GM19438 (cell line): ENCODE measurements at regions not wholly inside any gene's neighbourhood (a gene's known extent, or its start where the extent isn't known, plus 50 kb on each side); places are given as distances from the start of the nearest gene placed in this dataset.
"Not testable (repeated sequence)": the region's sequence is repeated elsewhere in the genome, so short reads cannot be mapped to it uniquely, and the experiment has no call there.

Experiments used
- ATAC-seq: cut with Tn5 transposase; IDR thresholded peaks from one replicate; pipeline ENCODE4 v1.9.1; 2021; ENCODE audit warnings: low read depth; ENCODE audit not compliant: unreplicated experiment

DNA sequence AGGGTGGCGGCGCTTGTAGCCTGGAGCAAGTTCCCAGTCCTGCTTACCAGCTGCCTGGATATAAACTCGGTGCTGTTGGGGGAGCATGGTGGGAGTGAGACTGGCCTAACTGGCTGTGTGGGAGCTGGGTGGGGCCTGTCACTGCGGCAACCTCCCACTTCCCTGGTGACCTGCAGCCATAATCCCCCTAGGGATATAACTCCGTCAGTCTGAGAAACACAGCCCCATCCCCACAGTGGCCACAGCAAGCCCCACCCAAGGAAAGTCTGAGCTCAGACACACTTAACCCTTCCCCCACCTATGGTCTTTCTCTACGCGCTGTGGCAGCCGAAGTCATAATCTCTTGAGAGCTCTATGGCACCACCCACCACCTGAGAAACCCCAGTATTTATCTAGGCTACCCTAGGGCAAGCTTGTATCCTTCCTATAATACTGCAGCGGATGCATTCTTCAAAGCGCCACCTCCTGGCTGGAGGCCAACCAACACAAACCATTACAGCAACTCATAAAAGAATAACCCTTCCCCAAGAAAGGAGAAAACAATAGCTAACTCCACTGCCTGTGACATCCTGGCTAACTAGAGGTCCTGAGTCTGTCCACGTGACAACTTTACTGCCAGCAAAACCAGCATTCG, 57.4 kb downstream of the ZNF648 start:
- ATAC-seq = no peak

DNA sequence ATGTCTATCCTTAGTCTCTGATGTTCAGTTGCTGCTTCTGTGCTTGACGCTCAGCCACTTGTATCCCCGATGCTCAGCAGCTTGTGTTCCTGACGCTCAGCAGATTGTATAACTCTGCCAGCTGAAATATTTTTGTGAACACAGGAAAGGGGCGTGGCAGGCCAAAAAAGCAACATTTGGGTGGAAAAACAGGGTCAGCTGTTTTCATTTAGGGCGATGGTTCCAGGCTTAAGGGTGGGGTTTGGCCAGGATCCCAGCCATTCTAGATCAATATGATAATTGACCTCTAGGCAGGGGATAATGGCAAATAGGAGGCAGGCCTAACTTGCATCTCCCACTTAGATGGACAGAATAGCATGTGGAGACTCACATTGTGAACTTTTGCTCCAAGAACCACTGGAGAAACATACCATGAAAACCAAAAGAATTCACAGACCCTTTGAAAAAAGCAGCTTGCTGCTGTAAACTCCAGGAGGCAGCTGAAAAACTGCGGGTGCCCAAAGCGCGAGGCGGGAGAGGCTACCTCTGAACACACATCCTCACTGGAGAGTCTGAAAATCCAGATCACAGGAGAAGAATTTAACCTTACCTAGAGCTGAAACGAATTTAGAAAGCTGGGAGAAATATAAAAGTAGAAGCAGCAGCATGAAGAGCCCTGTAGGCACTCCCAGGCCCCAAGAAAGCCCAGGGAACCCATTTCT, 58.3 kb downstream of the ZNF648 start:
- ATAC-seq = no peak

DNA sequence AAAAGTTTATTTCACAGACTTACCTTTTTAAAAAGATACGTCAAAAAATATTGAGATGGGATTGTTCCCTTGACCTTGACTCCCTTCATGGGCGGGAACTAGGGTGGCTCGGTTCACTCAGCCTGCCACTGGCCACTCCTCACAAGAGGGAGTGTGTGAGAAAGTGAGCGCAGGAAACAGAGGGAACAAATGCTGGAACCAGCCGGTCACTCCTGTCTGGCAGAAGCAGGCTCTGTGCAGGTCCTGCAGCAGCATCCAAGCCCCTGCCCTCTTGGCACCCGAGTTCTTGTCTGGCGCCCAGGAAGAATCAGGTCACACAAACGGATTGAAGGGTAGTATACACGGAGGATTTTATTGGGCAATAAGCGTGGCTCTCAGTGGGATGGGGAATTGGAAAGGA, 58.9 kb downstream of the ZNF648 start:
- ATAC-seq = no peak

DNA sequence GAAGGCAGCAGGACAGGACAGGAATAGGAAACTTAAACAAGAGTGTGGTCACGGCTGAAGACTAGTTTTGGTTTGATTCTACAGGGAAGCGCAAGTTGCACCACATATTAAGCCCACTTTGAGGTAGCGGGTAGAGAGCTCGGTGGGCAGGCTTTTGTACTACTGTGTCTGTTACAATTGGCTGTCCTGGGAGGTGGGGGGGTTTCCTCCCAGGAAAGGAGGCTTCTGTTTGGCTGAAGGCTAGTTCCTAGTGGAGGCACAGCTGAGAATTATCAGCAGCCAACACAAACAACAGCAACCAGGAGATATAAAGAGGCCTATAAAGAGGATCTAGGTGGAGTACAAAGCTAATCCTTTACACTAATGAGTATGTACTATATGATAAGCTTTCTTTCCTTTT, 62.7 kb downstream of the ZNF648 start:
- ATAC-seq = no peak

DNA sequence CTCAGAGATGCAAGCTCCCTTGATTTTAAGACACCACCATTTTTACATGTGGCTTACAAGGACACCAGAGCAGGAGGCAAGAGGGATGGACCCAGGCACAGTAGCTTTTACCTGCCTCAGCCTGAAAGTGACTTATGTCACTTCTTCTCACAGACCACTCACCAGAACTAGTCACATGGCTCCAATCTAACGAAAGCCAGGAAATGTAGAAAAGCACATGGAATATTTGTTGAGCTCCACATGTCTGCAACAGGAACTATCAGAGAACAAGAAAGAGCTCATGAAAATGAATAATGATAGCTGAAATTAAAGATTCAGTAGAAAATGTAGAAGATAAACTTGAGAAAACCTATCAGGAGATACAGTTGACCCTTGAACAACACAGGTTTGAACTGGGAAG, 69.4 kb downstream of the ZNF648 start:
- ATAC-seq = no peak

DNA sequence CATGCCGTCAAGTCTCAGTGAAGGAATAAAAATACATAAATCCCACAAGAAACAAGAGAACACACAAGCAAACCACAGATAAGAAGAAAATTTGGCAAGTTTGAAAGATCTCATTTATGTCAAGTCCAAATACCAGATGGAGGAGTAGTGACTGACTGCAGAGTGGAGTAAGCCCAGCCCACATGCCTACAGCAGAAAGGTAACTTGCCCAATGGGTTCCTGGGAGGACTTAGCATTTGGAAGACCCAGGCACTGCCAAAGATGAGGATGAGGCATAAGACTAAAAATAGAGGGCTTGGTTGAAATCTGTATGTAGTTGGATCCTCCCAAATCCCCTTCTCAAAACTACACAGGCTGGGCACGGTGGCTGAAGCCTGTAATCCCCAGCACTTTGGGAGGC, 70.8 kb downstream of the ZNF648 start:
- no peak for ATAC-seq

DNA sequence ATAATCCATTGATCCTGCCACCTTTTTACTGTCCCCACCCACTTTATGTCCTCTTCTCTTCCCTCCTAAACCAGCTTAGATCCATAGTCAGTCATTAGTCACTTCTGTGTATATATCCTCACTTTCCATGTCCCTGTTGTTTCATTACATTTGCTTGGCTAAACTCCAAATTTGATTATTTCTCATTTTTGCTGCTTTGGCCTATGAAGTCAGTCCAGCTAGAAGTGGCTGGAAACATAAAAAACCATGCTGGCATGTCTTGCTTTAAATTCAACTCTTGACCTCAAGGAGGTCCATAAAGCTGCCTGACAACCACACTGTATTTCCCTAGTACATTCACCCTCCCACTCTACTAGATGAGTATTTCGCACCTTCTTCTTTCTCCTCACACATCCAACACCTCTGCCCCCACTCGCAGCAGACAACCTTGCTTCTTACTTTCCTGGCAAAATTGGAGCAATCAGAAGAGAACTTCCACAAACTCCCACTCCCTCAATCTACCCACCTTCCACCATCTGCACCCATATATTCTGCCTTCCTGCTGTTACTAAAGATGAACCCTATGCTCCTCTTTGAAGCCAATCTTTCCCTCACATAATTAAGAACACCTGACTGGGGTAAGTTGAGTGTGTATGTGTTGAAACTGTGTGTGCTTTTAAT, 72.1 kb downstream of the ZNF648 start:
- no peak for ATAC-seq

DNA sequence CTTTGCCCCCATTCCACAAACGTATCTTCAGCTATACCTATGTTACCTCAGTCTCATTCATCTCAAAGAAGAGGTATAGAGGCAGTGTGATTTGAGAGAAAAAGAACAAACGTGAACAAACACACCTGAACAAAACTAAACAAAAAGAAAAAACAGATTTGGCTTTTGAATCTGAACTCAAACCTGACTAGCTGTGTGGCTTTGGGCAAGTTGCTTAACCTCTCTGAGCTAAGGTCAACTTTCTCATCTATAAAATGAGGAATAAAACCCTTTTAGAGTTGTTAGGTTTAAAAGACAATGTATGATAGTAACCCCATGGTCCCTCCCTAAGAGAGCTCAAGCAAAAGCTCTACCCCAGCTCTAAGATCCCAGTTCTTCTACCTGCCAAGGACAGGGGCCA, 73.5 kb downstream of the ZNF648 start:
- no peak for ATAC-seq

DNA sequence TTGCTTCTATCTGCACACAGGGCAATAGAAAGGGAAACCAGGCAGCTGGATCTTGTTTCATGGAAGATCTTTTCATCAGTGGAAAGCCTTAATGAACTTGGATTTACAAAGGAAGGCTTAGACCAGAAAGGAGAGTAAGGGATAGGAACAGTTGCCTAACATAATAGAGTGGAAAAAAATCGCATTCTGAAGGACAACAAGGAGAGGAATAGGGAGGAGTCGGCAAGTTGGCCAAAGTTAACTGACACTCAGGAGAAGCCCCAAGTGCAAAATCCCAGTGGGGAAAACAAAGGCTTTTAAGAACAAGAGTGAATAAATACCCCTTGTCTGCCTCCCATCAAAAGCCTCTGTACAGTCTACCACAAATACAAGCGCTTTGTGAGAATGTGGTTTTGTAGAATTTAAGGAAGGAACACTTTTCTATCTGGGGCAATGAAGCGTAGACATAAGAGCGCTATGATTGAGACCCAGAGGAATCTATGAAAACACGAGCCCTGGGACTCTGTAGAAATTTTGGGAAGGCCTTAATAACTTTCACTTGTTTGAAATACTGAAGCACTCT, 74.1 kb downstream of the ZNF648 start:
- no peak for ATAC-seq

DNA sequence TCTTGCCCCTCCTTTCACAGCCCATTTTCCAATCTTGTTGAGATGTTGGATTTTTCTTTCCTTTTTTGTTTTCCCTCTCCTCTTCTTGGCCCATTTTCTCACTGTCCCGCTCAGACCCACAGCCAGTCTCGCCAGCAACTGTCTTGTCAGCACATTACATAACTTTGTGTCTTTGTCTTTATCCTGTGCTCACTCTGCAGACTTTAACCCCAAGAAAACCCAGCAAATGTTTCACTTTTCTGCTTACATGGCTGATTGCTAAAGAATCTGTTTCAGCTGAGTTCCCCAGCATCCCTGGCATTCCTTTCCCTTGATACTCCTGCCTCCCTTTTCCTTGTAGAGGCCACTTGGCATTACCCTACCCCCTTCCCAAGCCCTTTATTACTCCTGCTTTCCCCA, 74.6 kb downstream of the ZNF648 start:
- ATAC-seq = no peak

DNA sequence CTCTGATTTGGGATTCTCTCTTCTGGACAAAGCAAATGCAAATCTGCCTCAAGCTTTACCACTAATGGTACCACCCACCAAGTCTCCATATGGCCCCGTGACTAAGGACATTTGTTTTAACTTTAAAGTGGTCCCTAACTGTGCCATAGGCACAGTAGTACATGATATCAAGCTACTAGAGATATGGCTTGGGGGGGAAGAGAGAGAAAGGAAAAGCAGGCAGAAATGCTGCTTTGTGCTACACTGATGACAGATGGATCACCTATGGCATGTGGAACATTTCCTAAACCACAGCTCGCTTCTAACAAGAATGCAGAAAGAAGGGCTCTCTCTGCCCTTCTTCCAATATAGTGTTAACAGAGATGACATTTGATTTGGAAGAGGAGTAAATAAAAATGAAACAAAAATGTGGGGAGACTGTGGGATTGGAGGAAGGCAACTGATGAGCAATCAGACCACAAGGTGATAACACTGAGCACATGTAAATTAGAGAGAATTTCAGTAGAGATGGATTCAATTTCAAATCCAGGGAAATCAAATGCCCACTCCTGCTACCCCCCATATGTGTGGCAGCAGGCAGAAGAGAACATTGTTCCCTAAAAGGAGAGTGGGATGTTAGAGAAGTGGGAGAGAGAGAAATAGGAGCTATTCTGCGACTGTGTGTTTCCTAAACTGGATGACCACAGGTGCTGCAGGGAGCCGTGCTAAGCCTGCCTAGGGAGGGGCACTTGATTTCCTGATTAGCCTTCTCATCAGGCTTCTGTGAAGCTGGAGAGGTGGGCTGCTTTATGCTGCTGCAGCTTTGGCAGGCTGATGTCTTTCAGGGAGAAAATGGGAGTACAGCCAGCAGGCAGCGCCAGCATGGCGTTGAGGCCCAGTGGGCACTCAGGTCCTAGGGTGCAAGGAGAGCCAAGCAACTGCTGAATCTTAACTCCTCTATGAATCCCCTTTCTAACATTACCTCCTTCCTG, 75.3 kb downstream of the ZNF648 start:
- ATAC-seq = no peak

DNA sequence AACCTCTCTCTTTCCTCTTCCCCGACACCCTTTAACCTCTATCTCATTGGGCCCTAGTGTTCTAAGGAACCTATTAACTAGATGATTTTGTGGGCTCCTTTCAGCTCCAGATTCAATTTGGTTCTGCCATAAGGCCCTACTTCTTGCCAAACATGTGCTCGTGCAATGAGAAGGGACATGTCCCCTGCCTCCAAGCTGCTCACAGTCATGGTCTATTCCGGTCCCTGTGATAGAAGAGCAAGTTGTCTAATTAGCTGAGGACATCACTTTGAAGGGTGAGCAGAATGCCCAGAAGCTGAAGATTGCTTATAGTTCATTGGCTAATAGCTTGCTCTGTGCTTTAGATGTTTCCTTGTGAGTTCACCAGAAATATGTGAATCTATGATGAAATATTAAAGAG, 76.2 kb downstream of the ZNF648 start:
- ATAC-seq = no peak

DNA sequence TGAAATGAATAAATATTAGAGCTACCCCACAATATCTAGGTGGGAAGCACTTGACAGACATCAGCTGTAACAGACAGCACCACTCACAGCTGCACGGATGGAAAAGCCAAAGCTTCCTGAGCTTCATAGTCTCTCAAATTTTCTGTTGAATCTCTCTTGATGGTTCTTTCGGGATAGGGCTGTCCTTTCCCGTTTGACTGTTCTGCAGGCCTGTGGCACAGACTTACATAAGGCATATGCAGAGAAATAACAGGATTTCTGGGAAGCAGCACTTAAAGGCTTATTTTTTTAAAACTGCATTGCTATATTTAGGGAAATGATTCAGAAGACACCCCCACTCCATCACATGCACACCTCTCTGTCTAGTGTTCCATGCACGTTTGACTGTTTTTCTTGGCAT, 77.5 kb downstream of the ZNF648 start:
- ATAC-seq = no peak

DNA sequence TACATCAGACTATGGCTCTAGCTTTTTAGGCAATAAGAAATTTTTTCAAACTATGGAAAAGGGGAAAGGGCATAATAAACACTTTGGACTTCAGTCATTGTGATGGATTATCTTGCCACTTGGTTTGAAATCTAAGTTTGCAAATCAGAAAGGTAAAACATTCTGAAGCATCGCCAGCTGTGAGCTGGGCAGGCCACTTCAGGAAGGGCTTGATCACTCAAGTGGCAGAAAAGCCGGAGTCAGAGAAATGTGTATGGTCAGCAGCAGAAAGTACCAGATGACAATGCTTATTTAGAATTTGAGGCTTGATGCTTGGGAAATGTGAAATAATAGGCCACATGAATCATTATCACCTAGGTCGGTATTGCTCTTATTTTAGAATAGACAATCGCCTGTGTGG, 79.7 kb downstream of the ZNF648 start:
- ATAC-seq = no peak

DNA sequence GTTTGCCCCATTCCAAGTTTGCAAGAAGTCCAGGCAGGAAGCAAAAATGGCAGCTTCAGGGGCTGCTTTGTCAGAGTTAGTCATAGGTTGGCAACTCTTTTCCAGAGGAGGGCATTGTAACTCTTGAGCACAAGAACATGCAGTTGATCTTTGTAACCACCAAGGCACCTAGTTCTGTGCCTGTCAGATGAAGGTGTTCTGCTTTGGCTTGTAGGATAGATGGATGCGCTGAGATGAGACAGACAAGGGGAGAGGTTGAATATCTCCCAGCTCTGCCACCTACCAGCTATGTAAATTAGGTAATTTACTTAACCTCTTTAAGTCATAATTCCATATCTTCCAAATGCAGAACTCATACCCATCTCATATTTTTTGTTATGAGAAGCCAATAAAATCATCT, 89.3 kb downstream of the ZNF648 start:
- no peak for ATAC-seq

DNA sequence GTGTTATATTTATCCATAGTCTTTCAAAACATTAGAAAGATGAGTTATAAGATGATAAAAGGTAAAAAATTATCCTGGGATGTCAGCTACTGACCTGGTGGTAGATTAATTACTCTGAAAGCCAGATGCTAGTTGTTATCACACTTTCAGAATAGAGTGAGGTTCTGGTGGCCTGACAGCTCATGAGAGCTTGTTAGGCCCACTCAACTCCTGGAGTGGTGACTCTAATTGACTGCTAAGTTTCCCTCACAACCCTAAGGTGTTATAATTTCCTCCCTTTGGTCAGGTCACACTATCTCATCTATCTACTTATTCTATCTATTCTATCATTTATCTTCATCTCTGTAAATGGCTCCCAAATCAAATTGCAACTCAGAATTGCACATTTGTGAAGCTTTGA, 90.1 kb downstream of the ZNF648 start:
- ATAC-seq = no peak

DNA sequence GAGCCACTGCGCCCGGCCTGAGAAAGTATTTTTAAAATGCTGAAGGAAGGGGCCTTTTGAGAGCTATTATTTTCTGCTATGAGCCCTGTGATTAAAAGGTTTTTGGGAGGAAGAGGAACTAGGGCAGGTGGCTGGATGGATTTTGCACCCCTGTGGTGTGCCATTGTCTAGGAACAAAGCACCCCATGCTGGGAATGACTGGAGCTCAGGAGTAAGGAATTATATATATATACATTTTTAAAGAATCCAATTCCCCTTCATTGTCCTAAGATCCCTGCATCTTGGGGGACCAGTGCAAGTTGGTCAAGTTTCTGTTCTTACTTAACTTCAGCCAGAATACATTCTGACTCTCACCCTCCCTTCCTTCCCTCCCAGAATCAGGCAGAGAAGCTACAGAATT, 91.6 kb downstream of the ZNF648 start:
- no peak for ATAC-seq

DNA sequence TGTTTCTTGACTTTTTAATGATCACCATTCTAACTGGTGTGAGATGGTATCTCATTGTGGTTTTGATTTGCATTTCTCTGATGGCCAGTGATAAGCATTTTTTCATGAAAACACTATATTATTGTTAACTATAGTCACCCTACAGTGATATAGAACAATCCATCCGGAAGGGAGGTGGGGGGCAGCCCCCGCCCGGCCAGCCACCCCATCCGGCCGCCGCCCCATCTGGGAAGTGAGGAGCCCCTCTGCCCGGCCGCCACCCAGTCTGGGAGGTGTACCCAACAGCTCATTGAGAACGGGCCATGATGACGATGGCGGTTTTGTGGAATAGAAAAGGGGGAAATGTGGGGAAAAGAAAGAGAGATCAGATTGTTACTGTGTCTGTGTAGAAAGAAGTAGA, 106.8 kb downstream of the ZNF648 start:
- ATAC-seq = not testable (repeated sequence)

DNA sequence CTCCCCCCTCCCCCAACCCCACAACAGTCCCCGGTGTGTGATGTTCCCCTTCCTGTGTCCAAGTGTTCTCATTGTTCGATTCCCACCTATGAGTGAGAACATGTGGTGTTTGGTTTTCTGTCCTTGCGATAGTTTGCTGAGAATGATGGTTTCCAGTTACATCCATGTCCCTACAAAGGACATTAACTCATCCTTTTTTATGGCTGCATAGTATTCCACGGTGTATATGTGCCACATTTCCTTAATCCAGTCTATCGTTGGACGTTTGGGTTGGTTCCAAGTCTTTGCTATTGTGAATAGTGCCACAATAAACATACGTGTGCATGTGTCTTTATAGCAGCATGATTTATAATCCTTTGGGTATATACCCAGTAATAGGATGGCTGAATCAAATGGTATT, 107.3 kb downstream of the ZNF648 start:
- not testable (repeated sequence) for ATAC-seq

DNA sequence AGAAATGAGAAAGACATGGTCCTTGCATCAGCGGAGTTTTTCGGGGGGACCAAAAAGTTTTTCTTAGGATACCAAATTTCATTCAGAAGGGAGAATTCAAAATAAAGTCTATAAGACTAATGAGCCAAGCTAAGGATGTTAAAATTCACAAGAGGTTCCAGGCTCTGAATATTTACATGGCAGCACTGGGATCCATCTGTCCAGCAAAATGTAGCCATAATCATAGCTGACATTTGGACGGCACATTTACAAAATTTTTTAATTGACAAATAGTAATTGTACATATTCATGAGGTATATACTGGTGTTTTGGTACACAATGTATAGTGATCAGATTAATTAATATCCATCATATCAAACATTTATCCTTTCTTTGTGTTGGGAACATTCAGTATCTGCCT, 107.9 kb downstream of the ZNF648 start:
- ATAC-seq = no peak

DNA sequence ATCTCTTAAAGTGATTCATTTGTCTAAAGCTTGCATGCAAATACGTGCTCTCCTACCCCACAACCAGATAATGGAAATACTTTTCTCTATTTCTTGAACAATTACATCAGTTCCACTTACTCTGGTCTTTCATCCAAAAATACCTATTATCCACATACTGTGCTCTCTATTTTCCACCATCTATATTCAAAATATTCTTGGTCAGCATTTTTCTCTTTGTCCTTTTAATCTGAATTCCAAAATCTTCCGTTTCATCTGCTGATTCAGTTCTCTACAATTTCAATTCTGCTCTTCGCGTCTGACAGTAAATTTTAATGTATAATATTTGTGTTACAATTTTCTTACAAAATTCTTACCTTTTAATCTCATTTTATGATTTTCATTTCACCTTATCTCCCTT, 110.3 kb downstream of the ZNF648 start:
- ATAC-seq = no peak
